GM23338 (cell line): ENCODE measurements at regions not wholly inside any gene's neighbourhood (a gene's known extent, or its start where the extent isn't known, plus 50 kb on each side); places are given as distances from the start of the nearest gene placed in this dataset.
A peak's percentile ranks its signal among the peaks of the same experiment; 100 is the strongest.

Source experiments
- ATAC-seq: fragments of 200-7000 bp; cut with Tn5 transposase; 3 replicates; pipeline ENCODE4 v1.9.1; 2020
- DNase-seq: peaks from one replicate; pipeline ENCODE4 v3.0.0-alpha.2; 2015; ENCODE audit warnings: low spot score
- H2AFZ ChIP-seq: fragments of 200-600 bp; sonication (generic); 2 replicates; pipeline ENCODE4 v1.8.0; 2016; ENCODE audit warnings: antibody characterized with exemption, mild to moderate bottlenecking, moderate library complexity
- H3F3A ChIP-seq: fragments of 200-600 bp; sonication (generic); replicated peaks from 2 replicates; pipeline ENCODE4 v1.8.0; 2017; ENCODE audit warnings: antibody characterized with exemption, mixed run types, low read depth
- H3K27ac ChIP-seq: fragments of 200-600 bp; sonication (generic); 2 replicates; pipeline ENCODE4 v1.6.1; 2016; ENCODE audit warnings: low read depth
- H3K27me3 ChIP-seq: fragments of 200-600 bp; sonication (generic); 2 replicates; pipeline ENCODE4 v1.8.0; 2016; ENCODE audit warnings: mild to moderate bottlenecking, mixed run types, moderate library complexity; ENCODE audit not compliant: insufficient read depth
- H3K36me3 ChIP-seq: fragments of 200-600 bp; sonication (generic); 2 replicates; pipeline ENCODE4 v1.8.0; 2016; ENCODE audit warnings: mild to moderate bottlenecking; ENCODE audit not compliant: insufficient read depth
- H3K4me1 ChIP-seq: fragments of 200-600 bp; sonication (generic); 2 replicates; pipeline ENCODE4 v1.8.0; 2016; ENCODE audit warnings: mild to moderate bottlenecking, moderate library complexity; ENCODE audit not compliant: insufficient read depth
- H3K4me2 ChIP-seq: fragments of 200-600 bp; sonication (generic); 2 replicates; pipeline ENCODE4 v1.7.1; 2017; ENCODE audit warnings: mixed run types
- H3K4me3 ChIP-seq: fragments of 200-600 bp; sonication (generic); 2 replicates; pipeline ENCODE4 v1.6.1; 2016; ENCODE audit warnings: mixed run types
- H3K79me2 ChIP-seq: fragments of 200-600 bp; sonication (generic); replicated peaks from 2 replicates; pipeline ENCODE4 v1.8.0; 2017; ENCODE audit warnings: mild to moderate bottlenecking; ENCODE audit not compliant: insufficient read depth
- H3K9me2 ChIP-seq: fragments of 200-600 bp; sonication (generic); 2 replicates; pipeline ENCODE4 v1.8.0; 2017; ENCODE audit not compliant: insufficient read depth
- H4K20me1 ChIP-seq: fragments of 200-600 bp; sonication (generic); replicated peaks from 2 replicates; pipeline ENCODE4 v1.8.0; 2017; ENCODE audit warnings: mild to moderate bottlenecking; ENCODE audit not compliant: insufficient read depth
- H3K27ac Mint-ChIP-seq: 2 replicates; pipeline ENCODE4 v1.8.0; 2020; ENCODE audit warnings: inconsistent platforms, mild to moderate bottlenecking, moderate library complexity, mixed read lengths
- H3K27me3 Mint-ChIP-seq: 3 replicates; pipeline ENCODE4 v1.8.0; 2022; ENCODE audit warnings: low read depth, mild to moderate bottlenecking, moderate library complexity, mixed read lengths, inconsistent platforms; ENCODE audit not compliant: insufficient read depth, poor library complexity
- H3K36me3 Mint-ChIP-seq: 3 replicates; pipeline ENCODE4 v1.8.0; 2021; ENCODE audit warnings: low read depth, mild to moderate bottlenecking, inconsistent platforms, moderate library complexity, mixed read lengths
- H3K4me1 Mint-ChIP-seq: 3 replicates; pipeline ENCODE4 v1.8.0; 2020; ENCODE audit warnings: mild to moderate bottlenecking, inconsistent platforms, mixed read lengths
- H3K4me3 Mint-ChIP-seq: 3 replicates; pipeline ENCODE4 v1.8.0; 2021; ENCODE audit warnings: moderate library complexity, mild to moderate bottlenecking, inconsistent platforms, mixed read lengths
- H3K9me3 Mint-ChIP-seq: 3 replicates; pipeline ENCODE4 v1.8.0; 2020; ENCODE audit warnings: moderate library complexity, mild to moderate bottlenecking, inconsistent platforms, mixed read lengths
- CREB1 ChIP-seq: fragments of 250-450 bp; sonication (Bioruptor Pico); IDR thresholded peaks from 2 replicates; pipeline ENCODE4 v1.5.0; 2020; ENCODE audit warnings: low read depth, mild to moderate bottlenecking, moderate library complexity
- EZH2 ChIP-seq: fragments of 200-600 bp; sonication (generic); IDR thresholded peaks from one replicate; pipeline ENCODE4 v1.8.0; 2017; ENCODE audit warnings: antibody characterized with exemption, mild to moderate bottlenecking, low read depth; ENCODE audit not compliant: unreplicated experiment
- EZH2phosphoT487 ChIP-seq: fragments of 200-600 bp; sonication (generic); IDR thresholded peaks from one replicate; pipeline ENCODE4 v1.8.1; 2018; ENCODE audit warnings: antibody characterized with exemption; ENCODE audit not compliant: unreplicated experiment
- JUNB ChIP-seq: IDR thresholded peaks from one replicate; pipeline ENCODE4 v1.6.1; 2016; ENCODE audit warnings: antibody characterized with exemption; ENCODE audit not compliant: unreplicated experiment
- NANOG ChIP-seq: IDR thresholded peaks from 2 replicates; pipeline ENCODE4 v1.6.1; 2016; ENCODE audit warnings: antibody characterized with exemption, borderline replicate concordance
- POLR2AphosphoS5 ChIP-seq: IDR thresholded peaks from 2 replicates; pipeline ENCODE4 v1.6.1; 2016; ENCODE audit warnings: antibody characterized with exemption, low read depth
- STAT1 ChIP-seq: IDR thresholded peaks from one replicate; pipeline ENCODE4 v1.6.1; 2016; ENCODE audit warnings: antibody characterized with exemption; ENCODE audit not compliant: unreplicated experiment
- ZNF114 ChIP-seq: fragments of 250-450 bp; sonication (Bioruptor Pico); IDR thresholded peaks from 2 replicates; pipeline ENCODE4 v1.5.0; 2020; ENCODE audit warnings: mild to moderate bottlenecking, moderate library complexity
- ZNF331 ChIP-seq: fragments of 250-450 bp; sonication (Bioruptor Pico); IDR thresholded peaks from 2 replicates; pipeline ENCODE4 v1.5.0; 2020; ENCODE audit warnings: low read depth, mild to moderate bottlenecking, moderate library complexity
- TF ChIP-seq, protein P1 (sequence below), 2 experiments: fragments of 200-600 bp in 1 of 2; sonication (generic) in 1 of 2; conservative IDR thresholded peaks; 2 replicates each; pipeline versions ENCODE4 v1.5.1 to v1.6.1; 2016 to 2017; ENCODE audit warnings: antibody characterized with exemption in 2 of 2, low read depth in 2 of 2, mild to moderate bottlenecking in 2 of 2, moderate library complexity in 1 of 2
- TF ChIP-seq, protein P2 (sequence below): IDR thresholded peaks from one replicate; pipeline ENCODE4 v1.6.1; 2018; ENCODE audit warnings: antibody characterized with exemption; ENCODE audit not compliant: unreplicated experiment
- TF ChIP-seq, protein P3 (sequence below): fragments of 250-450 bp; sonication (Bioruptor Pico); IDR thresholded peaks from 2 replicates; pipeline ENCODE4 v1.5.0; 2020; ENCODE audit warnings: mild to moderate bottlenecking, moderate library complexity
- TF ChIP-seq, protein P4 (sequence below): IDR thresholded peaks from 2 replicates; pipeline ENCODE4 v1.6.1; 2016; ENCODE audit warnings: antibody characterized with exemption

DNA sequence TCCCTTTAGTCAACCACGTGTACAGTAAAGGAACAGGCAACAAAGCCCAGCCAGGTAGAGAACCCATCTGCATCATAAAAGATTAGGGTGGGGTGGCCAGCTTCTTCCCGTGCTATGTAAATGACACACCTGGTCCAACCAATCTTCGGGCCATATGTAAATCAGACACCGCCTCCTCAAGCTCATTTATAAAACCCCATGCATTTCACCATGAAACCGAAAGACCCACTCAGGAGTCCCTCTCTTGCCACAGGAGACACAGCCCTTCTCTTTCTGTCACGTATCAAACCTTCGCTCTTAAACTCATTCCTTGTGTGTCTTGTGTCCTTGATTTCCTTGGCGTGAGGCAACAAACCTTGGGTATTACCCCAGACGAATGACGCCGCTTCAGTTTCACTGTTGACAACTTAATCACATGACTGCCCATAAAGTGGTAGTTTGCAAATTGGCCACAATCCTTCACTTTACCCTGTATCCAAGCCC is 59.8 kb upstream of the TBPL2 start:
- peaks cover 10% of the 10 kb centered on the region for H3K9me2 ChIP-seq
- no peak overlapping the region for H3K27ac ChIP-seq
- H2AFZ ChIP-seq: peak overlapping the region; percentile 34; the same call in 1 of the 2 replicates
- H3K27me3 Mint-ChIP-seq: no peaks in the 10 kb centered on the region
- H3K79me2 ChIP-seq: no peaks in the 10 kb centered on the region
- peak overlapping the region; percentile 23 for H3K27ac Mint-ChIP-seq
- peak; percentile 82 for DNase-seq
- H4K20me1 ChIP-seq: no peaks in the 10 kb centered on the region
- no peak overlapping the region for H3K4me3 ChIP-seq
- no peak overlapping the region for H3K4me2 ChIP-seq
- peaks cover 22% of the 10 kb centered on the region for H3K4me1 Mint-ChIP-seq
- H3K36me3 Mint-ChIP-seq: no peaks in the 10 kb centered on the region; the same call in 2 of the 3 replicates
- peaks cover 20% of the 10 kb centered on the region for H3K4me1 ChIP-seq
- H3K9me3 Mint-ChIP-seq: no peaks in the 10 kb centered on the region
- H3K4me3 Mint-ChIP-seq: no peak overlapping the region
- ATAC-seq: peak; percentile 87
- no peak for TF ChIP-seq POLR2AphosphoS5
- TF ChIP-seq, protein P1, sequence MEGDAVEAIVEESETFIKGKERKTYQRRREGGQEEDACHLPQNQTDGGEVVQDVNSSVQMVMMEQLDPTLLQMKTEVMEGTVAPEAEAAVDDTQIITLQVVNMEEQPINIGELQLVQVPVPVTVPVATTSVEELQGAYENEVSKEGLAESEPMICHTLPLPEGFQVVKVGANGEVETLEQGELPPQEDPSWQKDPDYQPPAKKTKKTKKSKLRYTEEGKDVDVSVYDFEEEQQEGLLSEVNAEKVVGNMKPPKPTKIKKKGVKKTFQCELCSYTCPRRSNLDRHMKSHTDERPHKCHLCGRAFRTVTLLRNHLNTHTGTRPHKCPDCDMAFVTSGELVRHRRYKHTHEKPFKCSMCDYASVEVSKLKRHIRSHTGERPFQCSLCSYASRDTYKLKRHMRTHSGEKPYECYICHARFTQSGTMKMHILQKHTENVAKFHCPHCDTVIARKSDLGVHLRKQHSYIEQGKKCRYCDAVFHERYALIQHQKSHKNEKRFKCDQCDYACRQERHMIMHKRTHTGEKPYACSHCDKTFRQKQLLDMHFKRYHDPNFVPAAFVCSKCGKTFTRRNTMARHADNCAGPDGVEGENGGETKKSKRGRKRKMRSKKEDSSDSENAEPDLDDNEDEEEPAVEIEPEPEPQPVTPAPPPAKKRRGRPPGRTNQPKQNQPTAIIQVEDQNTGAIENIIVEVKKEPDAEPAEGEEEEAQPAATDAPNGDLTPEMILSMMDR (conservative IDR thresholded peaks at IDR 0.05; ENCODE audit: low read depth in 2 of 2): no peak
- no peak for TF ChIP-seq EZH2phosphoT487
- TF ChIP-seq, protein P2, sequence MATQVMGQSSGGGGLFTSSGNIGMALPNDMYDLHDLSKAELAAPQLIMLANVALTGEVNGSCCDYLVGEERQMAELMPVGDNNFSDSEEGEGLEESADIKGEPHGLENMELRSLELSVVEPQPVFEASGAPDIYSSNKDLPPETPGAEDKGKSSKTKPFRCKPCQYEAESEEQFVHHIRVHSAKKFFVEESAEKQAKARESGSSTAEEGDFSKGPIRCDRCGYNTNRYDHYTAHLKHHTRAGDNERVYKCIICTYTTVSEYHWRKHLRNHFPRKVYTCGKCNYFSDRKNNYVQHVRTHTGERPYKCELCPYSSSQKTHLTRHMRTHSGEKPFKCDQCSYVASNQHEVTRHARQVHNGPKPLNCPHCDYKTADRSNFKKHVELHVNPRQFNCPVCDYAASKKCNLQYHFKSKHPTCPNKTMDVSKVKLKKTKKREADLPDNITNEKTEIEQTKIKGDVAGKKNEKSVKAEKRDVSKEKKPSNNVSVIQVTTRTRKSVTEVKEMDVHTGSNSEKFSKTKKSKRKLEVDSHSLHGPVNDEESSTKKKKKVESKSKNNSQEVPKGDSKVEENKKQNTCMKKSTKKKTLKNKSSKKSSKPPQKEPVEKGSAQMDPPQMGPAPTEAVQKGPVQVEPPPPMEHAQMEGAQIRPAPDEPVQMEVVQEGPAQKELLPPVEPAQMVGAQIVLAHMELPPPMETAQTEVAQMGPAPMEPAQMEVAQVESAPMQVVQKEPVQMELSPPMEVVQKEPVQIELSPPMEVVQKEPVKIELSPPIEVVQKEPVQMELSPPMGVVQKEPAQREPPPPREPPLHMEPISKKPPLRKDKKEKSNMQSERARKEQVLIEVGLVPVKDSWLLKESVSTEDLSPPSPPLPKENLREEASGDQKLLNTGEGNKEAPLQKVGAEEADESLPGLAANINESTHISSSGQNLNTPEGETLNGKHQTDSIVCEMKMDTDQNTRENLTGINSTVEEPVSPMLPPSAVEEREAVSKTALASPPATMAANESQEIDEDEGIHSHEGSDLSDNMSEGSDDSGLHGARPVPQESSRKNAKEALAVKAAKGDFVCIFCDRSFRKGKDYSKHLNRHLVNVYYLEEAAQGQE: no peak
- TF ChIP-seq, protein P3, sequence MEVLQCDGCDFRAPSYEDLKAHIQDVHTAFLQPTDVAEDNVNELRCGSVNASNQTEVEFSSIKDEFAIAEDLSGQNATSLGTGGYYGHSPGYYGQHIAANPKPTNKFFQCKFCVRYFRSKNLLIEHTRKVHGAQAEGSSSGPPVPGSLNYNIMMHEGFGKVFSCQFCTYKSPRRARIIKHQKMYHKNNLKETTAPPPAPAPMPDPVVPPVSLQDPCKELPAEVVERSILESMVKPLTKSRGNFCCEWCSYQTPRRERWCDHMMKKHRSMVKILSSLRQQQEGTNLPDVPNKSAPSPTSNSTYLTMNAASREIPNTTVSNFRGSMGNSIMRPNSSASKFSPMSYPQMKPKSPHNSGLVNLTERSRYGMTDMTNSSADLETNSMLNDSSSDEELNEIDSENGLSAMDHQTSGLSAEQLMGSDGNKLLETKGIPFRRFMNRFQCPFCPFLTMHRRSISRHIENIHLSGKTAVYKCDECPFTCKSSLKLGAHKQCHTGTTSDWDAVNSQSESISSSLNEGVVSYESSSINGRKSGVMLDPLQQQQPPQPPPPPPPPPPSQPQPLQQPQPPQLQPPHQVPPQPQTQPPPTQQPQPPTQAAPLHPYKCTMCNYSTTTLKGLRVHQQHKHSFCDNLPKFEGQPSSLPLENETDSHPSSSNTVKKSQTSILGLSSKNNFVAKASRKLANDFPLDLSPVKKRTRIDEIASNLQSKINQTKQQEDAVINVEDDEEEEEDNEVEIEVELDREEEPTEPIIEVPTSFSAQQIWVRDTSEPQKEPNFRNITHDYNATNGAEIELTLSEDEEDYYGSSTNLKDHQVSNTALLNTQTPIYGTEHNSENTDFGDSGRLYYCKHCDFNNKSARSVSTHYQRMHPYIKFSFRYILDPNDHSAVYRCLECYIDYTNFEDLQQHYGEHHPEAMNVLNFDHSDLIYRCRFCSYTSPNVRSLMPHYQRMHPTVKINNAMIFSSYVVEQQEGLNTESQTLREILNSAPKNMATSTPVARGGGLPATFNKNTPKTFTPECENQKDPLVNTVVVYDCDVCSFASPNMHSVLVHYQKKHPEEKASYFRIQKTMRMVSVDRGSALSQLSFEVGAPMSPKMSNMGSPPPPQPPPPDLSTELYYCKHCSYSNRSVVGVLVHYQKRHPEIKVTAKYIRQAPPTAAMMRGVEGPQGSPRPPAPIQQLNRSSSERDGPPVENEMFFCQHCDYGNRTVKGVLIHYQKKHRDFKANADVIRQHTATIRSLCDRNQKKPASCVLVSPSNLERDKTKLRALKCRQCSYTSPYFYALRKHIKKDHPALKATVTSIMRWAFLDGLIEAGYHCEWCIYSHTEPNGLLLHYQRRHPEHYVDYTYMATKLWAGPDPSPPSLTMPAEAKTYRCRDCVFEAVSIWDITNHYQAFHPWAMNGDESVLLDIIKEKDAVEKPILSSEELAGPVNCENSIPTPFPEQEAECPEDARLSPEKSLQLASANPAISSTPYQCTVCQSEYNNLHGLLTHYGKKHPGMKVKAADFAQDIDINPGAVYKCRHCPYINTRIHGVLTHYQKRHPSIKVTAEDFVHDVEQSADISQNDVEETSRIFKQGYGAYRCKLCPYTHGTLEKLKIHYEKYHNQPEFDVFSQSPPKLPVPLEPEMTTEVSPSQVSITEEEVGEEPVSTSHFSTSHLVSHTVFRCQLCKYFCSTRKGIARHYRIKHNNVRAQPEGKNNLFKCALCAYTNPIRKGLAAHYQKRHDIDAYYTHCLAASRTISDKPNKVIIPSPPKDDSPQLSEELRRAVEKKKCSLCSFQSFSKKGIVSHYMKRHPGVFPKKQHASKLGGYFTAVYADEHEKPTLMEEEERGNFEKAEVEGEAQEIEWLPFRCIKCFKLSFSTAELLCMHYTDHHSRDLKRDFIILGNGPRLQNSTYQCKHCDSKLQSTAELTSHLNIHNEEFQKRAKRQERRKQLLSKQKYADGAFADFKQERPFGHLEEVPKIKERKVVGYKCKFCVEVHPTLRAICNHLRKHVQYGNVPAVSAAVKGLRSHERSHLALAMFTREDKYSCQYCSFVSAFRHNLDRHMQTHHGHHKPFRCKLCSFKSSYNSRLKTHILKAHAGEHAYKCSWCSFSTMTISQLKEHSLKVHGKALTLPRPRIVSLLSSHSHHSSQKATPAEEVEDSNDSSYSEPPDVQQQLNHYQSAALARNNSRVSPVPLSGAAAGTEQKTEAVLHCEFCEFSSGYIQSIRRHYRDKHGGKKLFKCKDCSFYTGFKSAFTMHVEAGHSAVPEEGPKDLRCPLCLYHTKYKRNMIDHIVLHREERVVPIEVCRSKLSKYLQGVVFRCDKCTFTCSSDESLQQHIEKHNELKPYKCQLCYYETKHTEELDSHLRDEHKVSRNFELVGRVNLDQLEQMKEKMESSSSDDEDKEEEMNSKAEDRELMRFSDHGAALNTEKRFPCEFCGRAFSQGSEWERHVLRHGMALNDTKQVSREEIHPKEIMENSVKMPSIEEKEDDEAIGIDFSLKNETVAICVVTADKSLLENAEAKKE (CRISPR knock-in tag): no peak
- TF ChIP-seq JUNB: no peak
- TF ChIP-seq, protein P4, sequence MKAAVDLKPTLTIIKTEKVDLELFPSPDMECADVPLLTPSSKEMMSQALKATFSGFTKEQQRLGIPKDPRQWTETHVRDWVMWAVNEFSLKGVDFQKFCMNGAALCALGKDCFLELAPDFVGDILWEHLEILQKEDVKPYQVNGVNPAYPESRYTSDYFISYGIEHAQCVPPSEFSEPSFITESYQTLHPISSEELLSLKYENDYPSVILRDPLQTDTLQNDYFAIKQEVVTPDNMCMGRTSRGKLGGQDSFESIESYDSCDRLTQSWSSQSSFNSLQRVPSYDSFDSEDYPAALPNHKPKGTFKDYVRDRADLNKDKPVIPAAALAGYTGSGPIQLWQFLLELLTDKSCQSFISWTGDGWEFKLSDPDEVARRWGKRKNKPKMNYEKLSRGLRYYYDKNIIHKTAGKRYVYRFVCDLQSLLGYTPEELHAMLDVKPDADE: no peak
- TF ChIP-seq STAT1: no peak
- TF ChIP-seq ZNF331 (CRISPR knock-in tag): no peak
- no peak for TF ChIP-seq CREB1
- TF ChIP-seq EZH2: no peak
- TF ChIP-seq NANOG: no peak
- no peak for TF ChIP-seq ZNF114 (CRISPR knock-in tag)
- H3K36me3 ChIP-seq: no peaks in the 10 kb centered on the region
- no peaks in the 10 kb centered on the region for H3K27me3 ChIP-seq
- no peaks in the 10 kb centered on the region for H3F3A ChIP-seq
